Left cardiac atrium (tissue), 4 donors: ENCODE measurements at regions not wholly inside any gene's neighbourhood (a gene's known extent, or its start where the extent isn't known, plus 50 kb on each side); places are given as distances from the start of the nearest gene placed in this dataset.
"Not testable (repeated sequence)": the region's sequence is repeated elsewhere in the genome, so short reads cannot be mapped to it uniquely, and the experiment has no call there.

Experiments used
- ATAC-seq, 2 donors: fragments of 200-7000 bp; cut with Tn5 transposase; one replicate each; pipeline ENCODE4 v1.9.1; 2020; ENCODE audit warnings: mild to moderate bottlenecking in 2 of 2, moderate library complexity in 2 of 2
- DNase-seq: peaks from one replicate; pipeline ENCODE4 v3.0.0-alpha.2; 2020
- intact Hi-C, 2 donors: fragments of 100-400 bp; cut with DNase I; formaldehyde crosslinking; loops; one replicate each; pipeline versions ENCODE4 v1.14.1 to v1.15.1; 2022 to 2023
- donor health status: DM: no; HTN: yes; CAD: no.
- donor health status: DM: no; HTN: yes; CAD: no; lungs with severe emphysema.
- donor health status: DM: yes; HTN: yes; CAD: no.
- donor health status: Dilated cardiomyopathy.

DNA sequence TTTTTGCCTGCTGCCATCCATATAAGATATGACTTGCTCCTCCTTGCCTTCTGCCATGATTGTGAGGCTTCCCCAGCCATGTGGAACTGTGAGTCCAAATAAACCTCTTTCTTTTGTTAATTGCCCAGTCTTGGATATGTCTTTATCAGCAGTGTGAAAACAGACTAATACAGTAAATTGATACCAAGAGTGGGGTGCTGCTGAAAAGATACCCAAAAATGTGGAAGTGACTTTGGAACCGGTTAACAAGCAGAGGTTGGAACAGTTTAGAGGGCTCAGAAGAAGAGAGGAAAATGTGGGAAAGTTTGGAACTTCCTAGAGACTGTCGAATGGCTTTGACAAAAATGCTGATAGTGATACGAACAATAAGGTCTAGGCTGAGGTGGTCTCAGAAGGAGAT, 61.1 kb upstream of the DLG1 start:
- intact Hi-C loops, ATAC-seq, DNase-seq: not testable (repeated sequence)

DNA sequence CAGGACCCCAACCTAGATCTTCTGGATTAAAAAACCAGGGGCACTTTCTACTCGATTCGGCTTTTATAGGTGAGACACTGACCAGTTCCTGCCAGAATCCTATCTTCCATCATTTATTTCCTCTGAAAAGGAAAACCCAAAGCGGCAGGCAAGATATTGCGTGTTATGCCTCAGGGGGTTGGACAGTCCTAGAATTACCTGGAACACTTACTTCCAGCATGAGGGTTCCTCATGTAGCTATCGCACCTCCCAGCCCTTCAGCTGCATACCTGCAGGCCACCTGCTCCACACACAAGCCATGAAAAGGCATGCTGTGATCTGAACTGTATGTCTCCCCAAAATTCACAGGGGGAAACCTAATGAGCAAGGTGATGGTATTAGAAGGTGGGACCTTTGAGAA, 58.3 kb upstream of the DLG1 start:
- intact Hi-C loops, result no loop called here
- ATAC-seq (no peak), DNase-seq (no peak)

DNA sequence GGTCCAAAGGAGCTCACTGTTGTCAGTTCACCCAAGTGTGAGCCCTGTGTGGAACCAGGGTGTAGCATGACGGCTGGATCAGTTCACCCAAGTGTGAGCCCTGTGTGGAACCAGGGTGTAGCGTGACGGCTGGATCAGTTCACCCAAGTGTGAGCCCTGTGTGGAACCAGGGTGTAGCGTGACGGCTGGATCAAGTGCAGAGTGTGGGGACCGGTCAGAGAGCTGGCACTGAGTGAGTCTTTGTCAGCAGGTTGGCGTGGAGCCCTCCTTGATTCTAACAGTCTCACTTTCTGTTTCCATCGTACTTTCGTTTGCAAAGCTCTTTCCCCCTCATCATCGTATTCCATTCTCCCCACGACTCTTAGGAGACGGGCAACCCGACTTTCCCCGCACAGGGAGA, 57.9 kb upstream of the DLG1 start:
- DNase-seq, result peak; percentile 68
- intact Hi-C loops, result no loop called here
- peak; percentile 50 to 69 for ATAC-seq

DNA sequence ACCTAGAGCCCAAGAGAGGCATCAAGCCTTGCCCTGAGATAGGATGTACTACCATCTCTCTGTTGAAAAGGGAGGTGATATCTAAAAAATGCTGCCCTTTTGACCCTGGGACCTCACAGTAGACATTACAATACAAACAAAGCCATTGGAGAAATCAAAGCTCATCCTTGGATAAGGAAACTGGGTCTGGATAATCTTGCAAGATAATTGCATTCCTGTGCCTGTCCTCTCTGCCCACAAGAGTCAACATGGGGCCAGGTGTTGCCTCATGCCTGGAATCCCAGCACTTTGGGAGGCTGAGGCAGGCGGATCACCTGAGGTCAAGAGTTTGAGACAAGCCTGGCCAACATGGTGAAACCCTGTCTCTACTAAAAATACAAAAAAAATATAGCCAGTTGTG, 57.3 kb upstream of the DLG1 start:
- DNase-seq (no peak), ATAC-seq (no peak)
- intact Hi-C loops, result no loop called here

- intact Hi-C loops, result no loop called here
- DNase-seq, result peak; percentile 55
- peak; percentile 6 to 45 for ATAC-seq
Measured at GRCh38 chr3:197354568-197355001, 56.2 kb upstream of the DLG1 start.

GRCh38 chr3:197353867-197354567, 55.6 kb upstream of the DLG1 start:
- DNase-seq (no peak), ATAC-seq (peak in 1 of 2 donors; percentile 2)
- intact Hi-C loops, result loop anchor here in 1 of 2 donors (2.0 kb wide), 1 partner anchor 41 kb away; no protein-coding TSS in a partner anchor

GRCh38 chr3:197353001-197353866, 54.8 kb upstream of the DLG1 start:
- intact Hi-C loops, result loop anchor here in 1 of 2 donors (2.0 kb wide), 1 partner anchor 42 kb away; no protein-coding TSS in a partner anchor
- ATAC-seq (peak in 1 of 2 donors; percentile 23), DNase-seq (no peak)

DNA sequence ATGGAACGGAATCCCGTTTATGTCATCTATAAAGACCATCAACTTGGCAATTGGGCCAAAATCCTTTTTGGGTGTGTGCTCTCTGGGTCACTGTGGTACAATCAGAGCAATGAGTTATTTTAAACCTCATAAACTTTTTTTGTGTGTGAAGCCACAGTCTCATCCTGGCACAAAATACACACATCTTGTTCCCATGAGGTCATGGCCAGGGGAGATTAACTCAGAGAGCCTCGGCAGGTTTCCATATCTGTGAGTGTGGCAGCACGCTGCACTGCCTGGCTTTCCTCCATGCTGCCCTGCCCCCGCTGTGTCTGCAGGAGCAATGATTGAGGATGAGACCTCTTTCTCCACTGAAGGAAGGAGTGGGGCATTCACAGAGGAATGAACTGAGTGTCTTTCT, 54.0 kb upstream of the DLG1 start:
- peak; percentile 82 to 87 for ATAC-seq

GRCh38 chr3:197350446-197350845, 52.0 kb upstream of the DLG1 start:
- no peak for ATAC-seq
- intact Hi-C loops, result no loop called here
- no peak for DNase-seq

More for the DNA sequence above, 54.0 kb upstream of the DLG1 start:
- peak; percentile 74 for DNase-seq
- intact Hi-C loops, result loop anchor here in 1 of 2 donors (2.0 kb wide), 1 partner anchor 42 kb away; no protein-coding TSS in a partner anchor

GRCh38 chr3:197349368-197349767, 51.0 kb upstream of the DLG1 start:
- intact Hi-C loops, result no loop called here
- no peak for DNase-seq
- ATAC-seq, result no peak
